Activated CD4-positive, alpha-beta T cell treated with anti-CD3 and anti-CD28 coated beads, Interleukin-2, amount 50 U/mL, for 48 hours (primary cell): ENCODE measurements at regions not wholly inside any gene's neighbourhood (a gene's known extent, or its start where the extent isn't known, plus 50 kb on each side); places are given as distances from the start of the nearest gene placed in this dataset.
"Not testable (repeated sequence)": the region's sequence is repeated elsewhere in the genome, so short reads cannot be mapped to it uniquely, and the experiment has no call there.

ENCODE experiments used
- DNase-seq, 2 experiments: peaks; one replicate each; pipeline ENCODE4 v3.0.0-alpha.2; 2020

- no peak for DNase-seq
These were observed 414.5 kb downstream of the ACTL7B start for GRCh38 chr9:108441251-108441650.

DNA sequence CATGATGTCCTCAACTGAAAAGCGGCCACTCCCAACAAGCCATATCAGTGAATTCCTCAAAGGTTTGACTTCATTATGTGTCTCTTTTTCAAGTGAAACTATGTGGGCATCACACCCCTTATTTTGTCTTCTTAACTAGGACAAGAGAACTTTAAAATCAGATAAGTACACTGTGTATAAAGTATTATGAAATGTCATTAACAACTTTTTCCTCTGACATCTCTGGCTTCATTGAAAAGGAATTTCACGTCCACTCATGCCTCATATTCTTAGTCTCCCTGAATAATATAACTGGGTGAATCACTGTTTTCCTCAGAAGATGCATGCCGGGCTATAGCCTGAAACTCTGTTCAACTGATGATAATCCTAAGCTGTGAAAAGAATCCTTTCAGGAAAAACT, 415.8 kb downstream of the ACTL7B start:
- no peak for DNase-seq

GRCh38 chr9:108437656-108438055, 418.1 kb downstream of the ACTL7B start:
- no peak for DNase-seq

- no peak for DNase-seq
These were observed 419.3 kb downstream of the ACTL7B start for GRCh38 chr9:108436448-108436847.

DNA sequence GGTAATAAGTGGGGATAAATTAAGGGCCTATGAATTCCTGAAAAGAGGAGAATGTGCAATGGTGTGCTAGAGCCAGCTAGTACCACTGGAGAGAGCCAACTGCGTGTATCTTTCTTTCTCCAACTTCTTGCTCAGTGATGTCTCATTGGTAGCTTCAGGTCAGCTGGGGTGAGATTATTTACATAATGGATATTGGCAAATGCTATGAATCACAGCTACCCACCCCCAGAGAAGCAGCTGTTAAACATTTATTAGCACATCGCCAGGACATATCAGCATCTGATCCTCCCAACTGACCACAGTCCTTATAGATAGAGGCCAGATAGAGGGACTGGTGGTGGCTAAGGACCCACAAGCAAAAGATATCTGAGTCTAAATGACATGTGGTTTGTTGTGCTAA, 421.3 kb downstream of the ACTL7B start:
- no peak for DNase-seq

- DNase-seq, result no peak
These were observed 421.8 kb downstream of the ACTL7B start for GRCh38 chr9:108434036-108434435.

GRCh38 chr9:108430655-108431054, 425.1 kb downstream of the ACTL7B start:
- DNase-seq, result no peak

- DNase-seq, result no peak
These were observed 428.0 kb downstream of the ACTL7B start for GRCh38 chr9:108427751-108428150.

DNA sequence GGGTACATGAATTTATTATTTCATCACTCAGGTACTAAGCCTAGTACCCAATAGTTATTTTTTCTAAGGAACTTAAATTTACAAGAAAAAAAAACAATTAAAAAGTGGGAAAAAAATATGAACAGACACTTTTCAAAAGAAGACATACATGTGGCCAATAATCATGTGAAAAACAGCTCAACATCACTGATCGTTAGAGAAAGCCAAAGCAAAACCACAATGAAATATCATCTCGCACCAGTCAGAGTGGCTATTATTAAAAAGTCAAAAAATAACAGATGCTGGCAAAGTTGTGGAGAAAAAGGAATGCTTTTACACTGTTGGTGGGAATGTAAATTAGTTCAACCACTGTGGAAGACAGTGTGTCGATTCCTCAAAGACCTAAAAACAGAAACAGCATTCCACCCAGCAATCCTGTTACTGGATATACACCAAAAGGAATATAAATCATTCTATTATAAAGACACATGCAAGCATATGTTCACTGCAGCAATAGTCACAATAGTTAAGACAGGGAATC, 429.3 kb downstream of the ACTL7B start:
- DNase-seq, result not testable (repeated sequence)

DNA sequence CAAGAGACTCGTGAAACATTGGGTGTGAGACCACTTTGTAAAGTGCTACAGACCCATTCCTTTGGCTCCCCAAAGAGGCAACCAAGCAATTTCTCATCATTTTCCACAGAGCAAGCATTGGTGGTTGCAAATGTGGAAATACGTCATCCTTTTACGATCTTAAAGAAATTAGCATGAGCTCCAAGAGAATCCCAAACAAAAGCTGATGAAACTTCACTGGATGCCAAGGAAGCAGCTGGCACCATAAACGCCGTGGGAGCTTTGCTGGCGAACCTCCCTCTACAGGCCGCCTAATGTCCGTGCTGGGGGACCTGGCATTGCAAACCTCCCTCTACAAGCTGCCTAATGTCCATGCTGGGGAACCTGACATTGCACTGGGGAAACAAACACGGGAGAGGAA, 432.4 kb downstream of the ACTL7B start:
- no peak for DNase-seq

DNA sequence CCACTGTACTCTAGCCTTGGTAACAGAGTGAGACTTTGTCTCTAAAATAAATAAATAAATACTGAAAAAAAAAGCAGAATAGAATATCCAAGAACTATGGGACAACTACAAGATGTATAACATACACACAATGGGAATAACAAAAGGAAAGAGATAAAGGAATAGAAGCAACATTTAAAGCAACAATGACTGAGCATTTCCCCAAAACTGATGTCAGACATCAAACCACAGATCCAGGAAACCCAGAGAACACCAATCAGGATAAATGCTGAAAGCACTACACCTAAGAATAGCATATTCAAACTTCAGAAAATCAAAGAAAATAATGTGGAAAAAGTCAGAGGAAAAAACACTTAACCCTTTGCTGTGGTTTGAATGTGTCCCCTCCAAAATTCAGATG, 436.4 kb downstream of the ACTL7B start:
- no peak for DNase-seq

DNA sequence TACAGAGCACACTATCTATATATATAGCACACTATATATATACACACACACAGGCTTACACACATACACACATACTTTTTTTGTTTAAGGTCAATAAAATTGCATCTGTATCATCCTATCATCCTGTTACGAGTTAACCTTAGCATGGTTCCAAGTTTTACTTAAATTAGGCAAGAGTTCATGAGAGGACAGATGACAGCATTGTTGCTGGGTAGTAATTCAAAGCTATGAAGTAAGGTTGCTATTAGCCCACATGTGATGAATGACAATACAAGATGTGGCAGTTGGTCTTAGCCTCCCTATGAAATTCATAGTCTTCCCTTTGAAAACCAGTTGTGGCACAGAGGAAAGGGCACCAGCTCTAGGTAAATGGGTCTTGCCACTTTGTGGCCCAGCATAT, 438.1 kb downstream of the ACTL7B start:
- no peak for DNase-seq

DNA sequence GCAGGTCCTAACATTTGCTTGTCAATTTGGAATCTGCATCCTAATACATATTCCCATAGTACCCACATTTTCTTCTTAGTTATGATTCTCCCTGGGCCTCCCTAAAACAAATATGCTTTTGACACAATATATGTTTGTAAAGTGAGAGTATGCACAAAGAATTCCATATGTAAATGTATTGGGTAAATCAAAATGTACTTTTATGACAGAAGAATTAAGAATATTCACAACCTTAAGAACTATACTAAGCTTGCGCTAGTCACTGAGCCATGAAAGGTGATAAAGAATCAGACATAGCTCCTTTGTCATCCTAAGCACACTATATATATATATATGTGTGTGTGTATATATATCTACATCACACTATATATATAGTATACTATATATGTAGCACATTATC, 438.5 kb downstream of the ACTL7B start:
- no peak for DNase-seq

DNA sequence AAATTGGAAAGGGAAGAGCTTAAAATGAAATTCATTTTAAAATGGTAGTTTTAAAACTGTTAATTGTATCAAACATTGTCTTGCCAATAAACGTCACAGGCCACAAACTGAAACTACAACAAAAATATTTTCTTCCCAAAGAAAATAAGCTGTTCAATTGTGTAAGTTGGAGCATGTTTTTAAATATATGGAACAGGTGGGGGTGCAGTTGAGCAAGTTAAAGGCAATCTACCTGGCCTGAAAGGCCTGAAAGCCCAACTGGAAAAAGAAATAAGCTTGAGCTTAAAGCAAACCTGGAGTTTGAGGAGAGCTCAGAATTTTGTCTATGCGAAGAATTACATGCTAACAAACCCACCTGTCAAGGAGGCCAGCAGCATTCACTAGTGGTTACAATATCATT, 439.5 kb downstream of the ACTL7B start:
- no peak for DNase-seq

GRCh38 chr9:108413809-108414208, 442.0 kb downstream of the ACTL7B start:
- DNase-seq, result no peak

GRCh38 chr9:108412755-108413154, 443.0 kb downstream of the ACTL7B start:
- DNase-seq, result no peak

- no peak for DNase-seq
These were observed 444.2 kb downstream of the ACTL7B start for GRCh38 chr9:108411632-108412031.

- no peak for DNase-seq
These were observed 445.6 kb downstream of the ACTL7B start for GRCh38 chr9:108410161-108410560.

DNA sequence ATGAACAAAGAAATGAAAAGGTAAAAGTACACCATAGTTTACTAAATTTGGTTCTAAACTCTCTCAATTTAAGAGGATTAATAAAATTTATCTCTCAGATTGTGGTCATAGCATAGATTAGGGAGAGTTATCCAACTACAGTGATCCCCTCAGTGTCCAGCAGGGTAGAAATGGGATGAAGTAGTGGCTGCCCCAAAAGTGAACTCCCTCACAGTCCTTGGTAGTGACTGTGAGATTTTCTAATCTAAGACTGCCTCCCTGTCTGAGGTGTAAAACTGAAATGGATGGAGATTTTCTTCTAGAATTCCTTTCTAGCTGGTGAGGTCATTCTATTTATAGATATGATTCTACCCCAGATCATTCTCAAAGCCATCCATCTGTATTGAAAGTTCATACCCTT, 455.5 kb downstream of the ACTL7B start:
- no peak for DNase-seq

DNA sequence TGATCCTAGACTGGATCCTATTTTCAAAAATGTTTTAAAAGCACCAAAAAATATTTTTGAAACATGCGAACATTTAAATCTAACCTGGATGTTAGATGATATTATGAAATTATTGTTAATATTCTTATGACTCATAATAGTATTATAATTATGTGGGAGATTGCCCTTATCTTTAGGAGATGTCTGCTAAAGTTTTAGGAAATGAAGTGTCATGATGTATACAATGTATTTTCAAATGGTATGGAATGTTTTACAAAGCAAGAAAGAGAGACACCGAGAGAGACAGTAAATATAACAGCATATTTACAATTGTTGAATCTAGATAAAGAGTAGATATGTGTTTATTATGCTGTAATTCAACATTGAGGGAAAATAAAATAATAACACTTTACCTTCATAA, 455.9 kb downstream of the ACTL7B start:
- DNase-seq, result no peak

- DNase-seq, result no peak
These were observed 458.5 kb downstream of the ACTL7B start for GRCh38 chr9:108397286-108397685.

GRCh38 chr9:108396611-108397010, 459.2 kb downstream of the ACTL7B start:
- DNase-seq, result no peak

- DNase-seq, result no peak
These were observed 459.6 kb downstream of the ACTL7B start for GRCh38 chr9:108396193-108396592.

DNA sequence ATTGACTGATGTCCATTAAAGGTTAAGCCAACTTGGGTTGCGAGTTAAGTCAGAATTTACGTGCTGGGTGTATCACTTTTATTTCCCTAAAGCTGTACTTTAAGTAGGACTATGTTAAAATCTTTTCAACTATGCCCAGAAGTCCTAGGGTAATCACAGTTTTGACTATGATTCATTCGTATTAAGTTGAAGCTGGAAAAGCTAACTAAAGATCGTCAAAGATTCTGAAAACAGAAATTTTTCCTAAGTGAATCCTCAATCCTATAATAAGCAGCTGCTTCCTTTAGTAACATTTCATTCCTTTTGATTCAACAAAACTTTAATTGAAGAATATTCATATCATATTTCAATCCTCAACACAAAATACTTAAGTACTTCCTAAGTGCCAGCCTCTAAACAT, 460.4 kb downstream of the ACTL7B start:
- DNase-seq, result no peak

GRCh38 chr9:108394726-108395125, 461.1 kb downstream of the ACTL7B start:
- no peak for DNase-seq

GRCh38 chr9:108393481-108394001, 462.2 kb downstream of the ACTL7B start:
- not testable (repeated sequence) for DNase-seq
